Endothelial cell (in vitro differentiated cells): ENCODE measurements at regions not wholly inside any gene's neighbourhood (a gene's known extent, or its start where the extent isn't known, plus 50 kb on each side); places are given as distances from the start of the nearest gene placed in this dataset.

ENCODE experiments used
- DNase-seq: peaks from one replicate; pipeline ENCODE4 v3.0.0; 2021; ENCODE audit warnings: low spot score
- H3K27ac Mint-ChIP-seq: one replicate; pipeline ENCODE4 v1.8.0; 2021; ENCODE audit warnings: mixed read lengths, inconsistent platforms; ENCODE audit not compliant: unreplicated experiment
- H3K27me3 Mint-ChIP-seq: one replicate; pipeline ENCODE4 v1.8.0; 2021; ENCODE audit warnings: mild to moderate bottlenecking, moderate library complexity, mixed read lengths, inconsistent platforms; ENCODE audit not compliant: unreplicated experiment
- H3K36me3 Mint-ChIP-seq: one replicate; pipeline ENCODE4 v1.8.0; 2021; ENCODE audit warnings: mild to moderate bottlenecking, low read depth, mixed read lengths, inconsistent platforms; ENCODE audit not compliant: unreplicated experiment
- H3K4me1 Mint-ChIP-seq: one replicate; pipeline ENCODE4 v1.8.0; 2021; ENCODE audit warnings: mild to moderate bottlenecking, mixed read lengths, inconsistent platforms; ENCODE audit not compliant: unreplicated experiment
- H3K4me3 Mint-ChIP-seq: one replicate; pipeline ENCODE4 v1.8.0; 2021; ENCODE audit warnings: mild to moderate bottlenecking, mixed read lengths, inconsistent platforms; ENCODE audit not compliant: unreplicated experiment
- H3K9me3 Mint-ChIP-seq: one replicate; pipeline ENCODE4 v1.8.0; 2021; ENCODE audit warnings: mixed read lengths, inconsistent platforms; ENCODE audit not compliant: unreplicated experiment
- CTCF ChIP-seq: fragments of 200-600 bp; sonication (generic); IDR thresholded peaks from one replicate; pipeline ENCODE4 v1.5.0; 2021; ENCODE audit warnings: antibody characterized with exemption; ENCODE audit not compliant: unreplicated experiment

- no peak overlapping the region for H3K4me3 Mint-ChIP-seq
- no peak overlapping the region for H3K27ac Mint-ChIP-seq
- DNase-seq: no peak
- no peaks in the 10 kb centered on the region for H3K9me3 Mint-ChIP-seq
- peaks cover 3% of the 10 kb centered on the region for H3K4me1 Mint-ChIP-seq
- H3K36me3 Mint-ChIP-seq: no peaks in the 10 kb centered on the region
- H3K27me3 Mint-ChIP-seq: peaks cover 1% of the 10 kb centered on the region
- TF ChIP-seq CTCF: no peak
These were observed 386.6 kb downstream of the DIPK2A start for GRCh38 chr3:144358191-144358590.

- Mint-ChIP-seq H3K4me1 (peaks cover 3% of the 10 kb centered on the region), H3K27ac (no peak overlapping the region), H3K27me3 (peaks cover 1% of the 10 kb centered on the region), H3K9me3 (peaks cover 4% of the 10 kb centered on the region), H3K36me3 (no peaks in the 10 kb centered on the region), H3K4me3 (no peak overlapping the region)
- TF ChIP-seq CTCF: no peak
- DNase-seq: no peak
These were observed 389.4 kb downstream of the DIPK2A start for GRCh38 chr3:144361002-144361401.

GRCh38 chr3:144362126-144362525, 390.5 kb downstream of the DIPK2A start:
- peaks cover 3% of the 10 kb centered on the region for H3K4me1 Mint-ChIP-seq
- peaks cover 5% of the 10 kb centered on the region for H3K9me3 Mint-ChIP-seq
- DNase-seq: no peak
- H3K27me3 Mint-ChIP-seq: peaks cover 1% of the 10 kb centered on the region
- TF ChIP-seq CTCF: no peak
- no peak overlapping the region for H3K27ac Mint-ChIP-seq
- no peak overlapping the region for H3K4me3 Mint-ChIP-seq
- H3K36me3 Mint-ChIP-seq: no peaks in the 10 kb centered on the region

- peaks cover 5% of the 10 kb centered on the region for H3K9me3 Mint-ChIP-seq
- H3K36me3 Mint-ChIP-seq: no peaks in the 10 kb centered on the region
- no peaks in the 10 kb centered on the region for H3K4me1 Mint-ChIP-seq
- H3K27me3 Mint-ChIP-seq: peaks cover 1% of the 10 kb centered on the region
- H3K27ac Mint-ChIP-seq: no peak overlapping the region
- no peak for DNase-seq
- H3K4me3 Mint-ChIP-seq: no peak overlapping the region
- no peak for TF ChIP-seq CTCF
These were observed 392.2 kb downstream of the DIPK2A start for GRCh38 chr3:144363856-144364255.

GRCh38 chr3:144364737-144365136, 393.1 kb downstream of the DIPK2A start:
- DNase-seq: no peak
- no peak for TF ChIP-seq CTCF

More at GRCh38 chr3:144364737-144365136, 393.1 kb downstream of the DIPK2A start:
- no peaks in the 10 kb centered on the region for H3K36me3 Mint-ChIP-seq
- no peak overlapping the region for H3K27ac Mint-ChIP-seq
- peaks cover 5% of the 10 kb centered on the region for H3K9me3 Mint-ChIP-seq
- no peak overlapping the region for H3K4me3 Mint-ChIP-seq
- H3K27me3 Mint-ChIP-seq: peaks cover 1% of the 10 kb centered on the region
- H3K4me1 Mint-ChIP-seq: no peaks in the 10 kb centered on the region
